ENCODE measurements at regions not wholly inside any gene's neighbourhood (a gene's known extent, or its start where the extent isn't known, plus 50 kb on each side); places are given as distances from the start of the nearest gene placed in this dataset.
"Not testable (repeated sequence)": the region's sequence is repeated elsewhere in the genome, so short reads cannot be mapped to it uniquely, and the experiment has no call there.

- intact Hi-C loops (cut with DNase I): no loop called here
- Histone ChIP-seq H3K9me3 (no peaks in the 10 kb centered on the region), H3K36me3 (no peaks in the 10 kb centered on the region), H3K4me3 (no peak overlapping the region), H3K27me3 (replicated peaks; ENCODE audit: insufficient read depth) (no peaks in the 10 kb centered on the region), H3K4me1 (replicated peaks) (no peaks in the 10 kb centered on the region), H3K27ac (no peak overlapping the region)
- TF ChIP-seq CTCF (IDR thresholded peaks at IDR 0.05): no peak
- TF ChIP-seq POLR2A (IDR thresholded peaks at IDR 0.05): no peak
- no peak for TF ChIP-seq POLR2AphosphoS5 (IDR thresholded peaks at IDR 0.05)
- no peak for DNase-seq (ENCODE audit: low spot score)
- 68% methylated on average over 3 of the region's 3 CpGs for WGBS
These were observed 204.6 kb downstream of the ANKRD7 start for GRCh38 chr7:118429141-118429540.

DNA sequence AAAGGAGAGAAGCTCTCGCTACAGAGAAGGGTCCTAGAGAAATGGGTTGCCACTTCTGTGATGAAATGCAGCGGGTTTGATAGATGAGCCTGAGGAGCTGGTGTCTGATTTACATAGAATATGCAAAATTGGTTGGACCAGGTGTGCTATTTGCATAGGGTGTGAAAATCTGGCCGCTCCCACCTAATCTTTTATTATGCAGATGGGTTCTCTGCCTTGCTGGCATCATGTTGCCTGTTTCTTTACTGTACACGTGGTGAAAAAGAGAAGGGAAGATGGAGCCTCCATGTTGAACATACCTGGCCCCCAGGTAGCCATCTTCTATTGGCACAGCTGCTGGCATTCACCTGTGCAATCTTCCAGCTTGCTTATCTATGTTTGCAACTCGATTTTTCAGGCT is 212.2 kb downstream of the ANKRD7 start:
- no peaks in the 10 kb centered on the region for H3K4me1 ChIP-seq (replicated peaks)
- WGBS: 72% methylated on average over 5 of the region's 5 CpGs
- intact Hi-C loops (cut with DNase I): no loop called here
- no peaks in the 10 kb centered on the region for H3K36me3 ChIP-seq
- DNase-seq (ENCODE audit: low spot score): no peak
- H3K27ac ChIP-seq: no peak overlapping the region
- no peak overlapping the region for H3K4me3 ChIP-seq
- no peaks in the 10 kb centered on the region for H3K27me3 ChIP-seq (replicated peaks; ENCODE audit: insufficient read depth)
- no peaks in the 10 kb centered on the region for H3K9me3 ChIP-seq
- TF ChIP-seq CTCF (IDR thresholded peaks at IDR 0.05) (no peak), POLR2A (IDR thresholded peaks at IDR 0.05) (no peak), POLR2AphosphoS5 (IDR thresholded peaks at IDR 0.05) (no peak)

GRCh38 chr7:118449030-118449429 is 224.5 kb downstream of the ANKRD7 start:
- 100% methylated on average over 1 of the region's 1 CpG for WGBS
- H3K27ac ChIP-seq; H3K4me1 ChIP-seq (replicated peaks); H3K4me3 ChIP-seq; intact Hi-C loops (cut with DNase I); H3K9me3 ChIP-seq; H3K27me3 ChIP-seq (replicated peaks; ENCODE audit: insufficient read depth); DNase-seq (ENCODE audit: low spot score); H3K36me3 ChIP-seq: not testable (repeated sequence)

DNA sequence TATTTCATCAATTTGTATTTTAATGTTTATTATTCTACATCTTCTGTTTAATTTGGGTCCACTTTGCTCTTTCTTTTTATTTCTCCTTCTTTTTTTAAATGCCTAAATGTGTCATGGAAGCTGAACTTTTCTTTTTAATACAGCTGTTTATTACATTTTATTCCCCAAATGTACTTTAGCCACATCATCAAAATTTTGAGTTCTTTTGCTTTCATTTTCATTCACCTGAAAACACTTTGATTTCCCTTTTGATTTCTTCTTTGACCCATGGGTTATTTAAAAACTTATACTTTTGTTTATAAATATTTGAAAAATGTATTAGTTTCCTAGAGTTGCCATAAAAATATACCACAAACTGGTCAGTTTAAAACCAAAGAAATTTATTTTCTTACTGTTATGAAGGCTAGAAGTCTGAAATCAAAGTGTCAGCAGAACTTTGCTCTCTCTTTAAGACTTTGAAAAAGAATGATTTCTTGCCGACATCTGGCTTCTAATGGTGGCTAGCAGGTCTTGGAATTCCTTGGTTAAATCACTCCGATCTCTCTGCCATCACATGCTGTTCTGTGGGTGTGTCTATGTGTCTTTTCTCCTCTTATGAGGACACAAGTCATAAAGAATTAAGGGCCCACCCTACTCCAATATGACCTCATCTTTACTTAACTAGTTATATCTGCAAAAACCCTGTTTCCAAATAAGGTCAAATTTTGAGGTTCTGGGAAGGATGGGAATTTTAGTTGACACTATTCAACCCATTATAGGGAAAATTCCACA is 225.5 kb downstream of the ANKRD7 start:
- WGBS: 81% methylated on average over 2 of the region's 2 CpGs
- intact Hi-C loops (cut with DNase I): no loop called here

DNA sequence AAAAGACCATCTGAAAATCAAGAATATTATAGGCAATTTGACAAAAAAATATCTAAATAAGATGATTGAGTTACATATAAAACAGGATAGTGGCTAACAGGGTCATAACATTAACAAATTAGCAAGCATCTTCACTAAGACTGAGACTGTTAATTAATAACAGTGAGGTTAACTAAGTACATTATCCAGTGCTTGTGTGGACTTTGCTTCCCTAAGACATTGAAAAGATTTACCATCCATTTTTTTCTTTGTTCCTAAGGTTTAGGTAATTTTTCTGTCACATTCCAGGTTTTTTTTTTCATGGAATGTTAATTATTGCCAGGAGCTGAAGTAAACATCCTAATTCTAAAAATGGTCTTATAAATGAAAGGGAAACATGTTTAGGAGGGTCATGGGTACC is 227.6 kb downstream of the ANKRD7 start:
- no peak for DNase-seq (ENCODE audit: low spot score)
- TF ChIP-seq CTCF (IDR thresholded peaks at IDR 0.05): no peak
- no peak for TF ChIP-seq POLR2AphosphoS5 (IDR thresholded peaks at IDR 0.05)
- TF ChIP-seq POLR2A (IDR thresholded peaks at IDR 0.05): no peak
- H3K4me3 ChIP-seq: no peak overlapping the region
- H3K27ac ChIP-seq: no peak overlapping the region
- intact Hi-C loops (cut with DNase I): no loop called here
- no peaks in the 10 kb centered on the region for H3K27me3 ChIP-seq (replicated peaks; ENCODE audit: insufficient read depth)
- H3K36me3 ChIP-seq: no peaks in the 10 kb centered on the region
- no peaks in the 10 kb centered on the region for H3K9me3 ChIP-seq
- H3K4me1 ChIP-seq (replicated peaks): no peaks in the 10 kb centered on the region

More for the DNA sequence above, 225.5 kb downstream of the ANKRD7 start:
- H3K36me3 ChIP-seq: no peaks in the 10 kb centered on the region
- no peak for DNase-seq (ENCODE audit: low spot score)
- H3K27me3 ChIP-seq (replicated peaks; ENCODE audit: insufficient read depth): no peaks in the 10 kb centered on the region
- no peaks in the 10 kb centered on the region for H3K9me3 ChIP-seq
- no peak overlapping the region for H3K4me3 ChIP-seq
- H3K27ac ChIP-seq: no peak overlapping the region
- no peaks in the 10 kb centered on the region for H3K4me1 ChIP-seq (replicated peaks)
- TF ChIP-seq POLR2AphosphoS5 (IDR thresholded peaks at IDR 0.05): no peak
- no peak for TF ChIP-seq POLR2A (IDR thresholded peaks at IDR 0.05)
- TF ChIP-seq CTCF (IDR thresholded peaks at IDR 0.05): no peak
